H1 (cell line): ENCODE measurements at regions not wholly inside any gene's neighbourhood (a gene's known extent, or its start where the extent isn't known, plus 50 kb on each side); places are given as distances from the start of the nearest gene placed in this dataset.

Experiments
- CEBPB ChIP-seq: IDR thresholded peaks from 2 replicates; pipeline ENCODE4 v1.6.1; 2012; ENCODE audit warnings: low read depth, low read length
- CHD1 ChIP-seq: IDR thresholded peaks from 2 replicates; pipeline ENCODE4 v1.6.1; 2012; ENCODE audit warnings: low read depth, low read length, improper control_type of control experiment
- FOSL1 ChIP-seq: IDR thresholded peaks from 2 replicates; pipeline ENCODE4 v1.6.1; 2011; ENCODE audit warnings: mild to moderate bottlenecking, low read depth, low read length, moderate library complexity; ENCODE audit not compliant: insufficient read depth
- KDM5A ChIP-seq: fragments of 200-600 bp; IDR thresholded peaks from 2 replicates; pipeline ENCODE4 v1.7.1; 2012; ENCODE audit warnings: mild to moderate bottlenecking, low read length, inconsistent platforms, mixed read lengths
- POLR2A ChIP-seq, 2 experiments: IDR thresholded peaks; 1 replicate in 1 of 2; 2 replicates in 1 of 2; pipeline ENCODE4 v1.6.1; 2011; ENCODE audit warnings: low read depth in 2 of 2, low read length in 2 of 2, mild to moderate bottlenecking in 2 of 2; ENCODE audit errors: control extremely low read depth in 1 of 2
- SIN3A ChIP-seq, 2 experiments: IDR thresholded peaks in 1 of 2; conservative IDR thresholded peaks in 1 of 2; 2 replicates each; pipeline ENCODE4 v1.6.1; 2011 to 2012; ENCODE audit warnings: low read length in 2 of 2, improper control_type of control experiment in 1 of 2, low read depth in 1 of 2, mild to moderate bottlenecking in 1 of 2
- TAF1 ChIP-seq: IDR thresholded peaks from 2 replicates; pipeline ENCODE4 v1.6.1; 2011; ENCODE audit warnings: mild to moderate bottlenecking, low read depth, low read length
- ZNF274 ChIP-seq: IDR thresholded peaks from 2 replicates; pipeline ENCODE4 v1.7.0; 2012; ENCODE audit warnings: low read length, borderline replicate concordance; ENCODE audit errors: extremely low read depth
- TF ChIP-seq, protein P1 (sequence below), 3 experiments: IDR thresholded peaks; 1 replicate in 2 of 3; 2 replicates in 1 of 3; pipeline versions ENCODE4 v1.5.1 to v1.6.1; 2011; ENCODE audit warnings: low read length in 3 of 3, mild to moderate bottlenecking in 3 of 3, inconsistent platforms in 2 of 3, low read depth in 1 of 3, moderate library complexity in 1 of 3; ENCODE audit not compliant: insufficient read depth in 1 of 3; ENCODE audit errors: control extremely low read depth in 1 of 3

DNA sequence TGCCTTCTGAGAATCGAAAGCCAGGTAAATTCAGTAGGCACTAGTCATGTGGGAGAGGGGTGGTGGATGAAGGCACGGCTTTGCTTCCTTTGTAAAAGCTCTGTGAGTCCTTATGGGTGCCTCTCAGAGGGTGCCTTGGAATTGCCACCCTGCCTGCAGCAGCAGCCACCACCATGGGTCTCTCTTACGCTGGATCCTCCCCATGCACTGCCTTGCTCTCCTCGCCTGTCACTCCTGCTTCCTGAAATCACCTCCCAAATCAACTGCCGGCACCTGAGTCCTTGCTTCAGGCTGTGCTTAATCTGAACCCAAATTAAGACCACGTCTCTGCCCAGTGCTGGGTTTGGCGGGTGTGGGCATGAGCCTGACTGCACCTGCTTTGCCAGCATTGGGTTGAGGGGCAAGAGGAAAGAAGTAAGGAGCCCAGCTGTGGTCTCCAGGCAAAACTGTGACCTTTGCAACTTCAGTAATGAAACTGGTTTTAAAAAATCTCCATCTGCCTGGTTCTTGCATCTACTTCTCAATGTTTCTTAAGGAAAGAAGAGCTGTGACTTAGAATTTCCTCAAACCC, 55.9 kb upstream of the CLMN start:
- TF ChIP-seq, protein P1, sequence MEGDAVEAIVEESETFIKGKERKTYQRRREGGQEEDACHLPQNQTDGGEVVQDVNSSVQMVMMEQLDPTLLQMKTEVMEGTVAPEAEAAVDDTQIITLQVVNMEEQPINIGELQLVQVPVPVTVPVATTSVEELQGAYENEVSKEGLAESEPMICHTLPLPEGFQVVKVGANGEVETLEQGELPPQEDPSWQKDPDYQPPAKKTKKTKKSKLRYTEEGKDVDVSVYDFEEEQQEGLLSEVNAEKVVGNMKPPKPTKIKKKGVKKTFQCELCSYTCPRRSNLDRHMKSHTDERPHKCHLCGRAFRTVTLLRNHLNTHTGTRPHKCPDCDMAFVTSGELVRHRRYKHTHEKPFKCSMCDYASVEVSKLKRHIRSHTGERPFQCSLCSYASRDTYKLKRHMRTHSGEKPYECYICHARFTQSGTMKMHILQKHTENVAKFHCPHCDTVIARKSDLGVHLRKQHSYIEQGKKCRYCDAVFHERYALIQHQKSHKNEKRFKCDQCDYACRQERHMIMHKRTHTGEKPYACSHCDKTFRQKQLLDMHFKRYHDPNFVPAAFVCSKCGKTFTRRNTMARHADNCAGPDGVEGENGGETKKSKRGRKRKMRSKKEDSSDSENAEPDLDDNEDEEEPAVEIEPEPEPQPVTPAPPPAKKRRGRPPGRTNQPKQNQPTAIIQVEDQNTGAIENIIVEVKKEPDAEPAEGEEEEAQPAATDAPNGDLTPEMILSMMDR (IDR thresholded peaks at IDR 0.05; ENCODE audit: control extremely low read depth in 1 of 3, insufficient read depth in 1 of 3, low read depth in 1 of 3, low read length in 3 of 3): no peak
- no peak for TF ChIP-seq CHD1
- TF ChIP-seq POLR2A (IDR thresholded peaks at IDR 0.05; ENCODE audit: control extremely low read depth in 1 of 2, low read depth in 2 of 2, low read length in 2 of 2): no peak
- TF ChIP-seq TAF1: no peak
- no peak for TF ChIP-seq SIN3A (conservative IDR thresholded peaks at IDR 0.05 in 1 of 2, IDR thresholded peaks at IDR 0.05 in 1 of 2; ENCODE audit: low read depth in 1 of 2, low read length in 2 of 2)
- TF ChIP-seq ZNF274: no peak
- no peak for TF ChIP-seq FOSL1
- no peak for TF ChIP-seq CEBPB
- TF ChIP-seq KDM5A: no peak
